Muscle of arm (tissue), 1 donor: ENCODE measurements at regions not wholly inside any gene's neighbourhood (a gene's known extent, or its start where the extent isn't known, plus 50 kb on each side); places are given as distances from the start of the nearest gene placed in this dataset.

Experiments
- DNase-seq: peaks from one replicate; pipeline ENCODE4 v3.0.0-alpha.2; 2013

GRCh38 chr10:105370692-105371091 lies 729.6 kb downstream of the SORCS3 start:
- DNase-seq, result no peak

GRCh38 chr10:105359708-105360107 lies 718.6 kb downstream of the SORCS3 start:
- DNase-seq, result no peak

GRCh38 chr10:105358911-105359310 lies 717.8 kb downstream of the SORCS3 start:
- DNase-seq, result no peak

- no peak for DNase-seq
Observed at GRCh38 chr10:105356626-105357025, 715.5 kb downstream of the SORCS3 start.

- DNase-seq, result no peak
Observed at GRCh38 chr10:105354010-105354409, 712.9 kb downstream of the SORCS3 start.

GRCh38 chr10:105352827-105353226 lies 711.7 kb downstream of the SORCS3 start:
- no peak for DNase-seq

GRCh38 chr10:105352281-105352680 lies 711.2 kb downstream of the SORCS3 start:
- DNase-seq, result no peak

- DNase-seq, result no peak
Observed at GRCh38 chr10:105351187-105351586, 710.1 kb downstream of the SORCS3 start.

- DNase-seq, result no peak
Observed at GRCh38 chr10:105347487-105347886, 706.4 kb downstream of the SORCS3 start.

- DNase-seq, result no peak
Observed at GRCh38 chr10:105342606-105343005, 701.5 kb downstream of the SORCS3 start.

- DNase-seq, result no peak
Observed at GRCh38 chr10:105339669-105340068, 698.6 kb downstream of the SORCS3 start.

- peak; percentile 2 for DNase-seq
Observed at GRCh38 chr10:105328503-105329133, 687.5 kb downstream of the SORCS3 start.
